H9 (cell line): ENCODE measurements at regions not wholly inside any gene's neighbourhood (a gene's known extent, or its start where the extent isn't known, plus 50 kb on each side); places are given as distances from the start of the nearest gene placed in this dataset.

Source experiments
- DNase-seq: peaks from one replicate; pipeline ENCODE4 v3.0.0-alpha.2; 2017
- H2AFZ ChIP-seq: one replicate; pipeline ENCODE4 v1.6.1; 2013; ENCODE audit warnings: mild to moderate bottlenecking, low read length, control low read depth, moderate library complexity
- H2AK5ac ChIP-seq: 2 replicates; pipeline ENCODE4 v1.6.1; 2013; ENCODE audit warnings: low read length, control low read depth, mixed read lengths; ENCODE audit not compliant: insufficient read length
- H2BK120ac ChIP-seq: one replicate; pipeline ENCODE4 v1.6.1; 2013; ENCODE audit warnings: low read depth, mild to moderate bottlenecking, low read length, control low read depth, inconsistent platforms; ENCODE audit not compliant: poor library complexity, severe bottlenecking
- H2BK12ac ChIP-seq: 2 replicates; pipeline ENCODE4 v1.6.1; 2013; ENCODE audit warnings: low read length, control low read depth, mixed read lengths, low read depth; ENCODE audit not compliant: insufficient read length
- H2BK15ac ChIP-seq: 2 replicates; pipeline ENCODE4 v1.6.1; 2013; ENCODE audit warnings: low read depth, low read length, control low read depth
- H2BK20ac ChIP-seq: one replicate; pipeline ENCODE4 v1.6.1; 2013; ENCODE audit warnings: low read depth, mild to moderate bottlenecking, low read length, control low read depth, inconsistent platforms; ENCODE audit not compliant: poor library complexity, severe bottlenecking
- H2BK5ac ChIP-seq: 2 replicates; pipeline ENCODE4 v1.6.1; 2013; ENCODE audit warnings: low read length, control low read depth, mixed read lengths; ENCODE audit not compliant: insufficient read length
- H3K14ac ChIP-seq: 2 replicates; pipeline ENCODE4 v1.6.1; 2013; ENCODE audit warnings: low read length, control low read depth; ENCODE audit not compliant: insufficient read depth
- H3K18ac ChIP-seq: 2 replicates; pipeline ENCODE4 v1.6.1; 2013; ENCODE audit warnings: low read depth, mild to moderate bottlenecking, mixed read lengths, low read length, control low read depth; ENCODE audit not compliant: insufficient read length
- H3K23ac ChIP-seq: 2 replicates; pipeline ENCODE4 v1.6.1; 2013; ENCODE audit warnings: low read length, control low read depth, mixed read lengths, low read depth; ENCODE audit not compliant: insufficient read length
- H3K23me2 ChIP-seq: 2 replicates; pipeline ENCODE4 v1.6.1; 2013; ENCODE audit warnings: low read depth, mild to moderate bottlenecking, mixed read lengths, low read length, control low read depth; ENCODE audit not compliant: insufficient read length, poor library complexity, severe bottlenecking
- H3K27ac ChIP-seq: 2 replicates; pipeline ENCODE4 v1.5.1; 2013; ENCODE audit warnings: low read length, control low read depth, mixed read lengths, low read depth; ENCODE audit not compliant: insufficient read length
- H3K27me3 ChIP-seq: 2 replicates; pipeline ENCODE4 v1.6.1; 2013; ENCODE audit warnings: low read length, control low read depth, inconsistent platforms; ENCODE audit not compliant: insufficient read depth
- H3K4ac ChIP-seq: 2 replicates; pipeline ENCODE4 v1.6.1; 2013; ENCODE audit warnings: low read depth, mild to moderate bottlenecking, control low read depth, inconsistent platforms, low read length, moderate library complexity
- H3K4me1 ChIP-seq: 2 replicates; pipeline ENCODE4 v1.6.1; 2013; ENCODE audit warnings: low read length, control low read depth, inconsistent platforms; ENCODE audit not compliant: insufficient read depth
- H3K4me2 ChIP-seq: 2 replicates; pipeline ENCODE4 v1.6.1; 2013; ENCODE audit warnings: low read length, control low read depth, mixed read lengths; ENCODE audit not compliant: insufficient read length, insufficient read depth
- H3K56ac ChIP-seq: 2 replicates; pipeline ENCODE4 v1.6.1; 2013; ENCODE audit warnings: low read depth, mild to moderate bottlenecking, mixed read lengths, low read length, control low read depth; ENCODE audit not compliant: insufficient read length
- H3K79me1 ChIP-seq: 2 replicates; pipeline ENCODE4 v1.6.1; 2013; ENCODE audit warnings: low read depth, mild to moderate bottlenecking, moderate library complexity, low read length, control low read depth, inconsistent platforms; ENCODE audit not compliant: insufficient read depth, poor library complexity, severe bottlenecking
- H3K79me2 ChIP-seq: 2 replicates; pipeline ENCODE4 v1.6.1; 2013; ENCODE audit warnings: low read length, control low read depth, inconsistent platforms; ENCODE audit not compliant: insufficient read depth
- H3K9ac ChIP-seq: 2 replicates; pipeline ENCODE4 v1.6.1; 2013; ENCODE audit warnings: low read length, control low read depth, mixed read lengths; ENCODE audit not compliant: insufficient read length; ENCODE audit errors: extremely low read depth
- H3K9me3 ChIP-seq: one replicate; pipeline ENCODE4 v1.6.1; 2013; ENCODE audit warnings: low read depth, low read length, inconsistent platforms; ENCODE audit not compliant: control insufficient read depth
- H3T11ph ChIP-seq: one replicate; pipeline ENCODE4 v1.6.1; 2013; ENCODE audit warnings: mild to moderate bottlenecking, low read length, control low read depth, inconsistent platforms
- H4K20me1 ChIP-seq: one replicate; pipeline ENCODE4 v1.6.1; 2013; ENCODE audit not compliant: control insufficient read depth, insufficient read length, insufficient read depth
- H4K5ac ChIP-seq: 2 replicates; pipeline ENCODE4 v1.6.1; 2013; ENCODE audit warnings: low read depth, mild to moderate bottlenecking, mixed read lengths, low read length, control low read depth; ENCODE audit not compliant: insufficient read length
- H4K8ac ChIP-seq: replicated peaks from 2 replicates; pipeline ENCODE4 v1.6.1; 2013; ENCODE audit warnings: low read length, control low read depth, mixed read lengths, low read depth; ENCODE audit not compliant: insufficient read length
- H4K91ac ChIP-seq: 2 replicates; pipeline ENCODE4 v1.6.1; 2013; ENCODE audit warnings: low read depth, mild to moderate bottlenecking, moderate library complexity, mixed read lengths, low read length, control low read depth; ENCODE audit not compliant: insufficient read length
- H3K27ac Mint-ChIP-seq, 3 experiments: 2 replicates in 2 of 3; 3 replicates in 1 of 3; pipeline ENCODE4 v1.8.0; 2020 to 2021; ENCODE audit warnings: mixed read lengths in 3 of 3, mild to moderate bottlenecking in 1 of 3, moderate library complexity in 1 of 3
- H3K27me3 Mint-ChIP-seq: 2 replicates; pipeline ENCODE4 v1.8.0; 2021; ENCODE audit warnings: low read depth, mild to moderate bottlenecking, moderate library complexity, mixed read lengths
- H3K36me3 Mint-ChIP-seq, 3 experiments: 2 replicates in 2 of 3; 3 replicates in 1 of 3; pipeline ENCODE4 v1.8.0; 2020 to 2021; ENCODE audit warnings: low read depth in 3 of 3, mixed read lengths in 3 of 3; ENCODE audit not compliant: insufficient read depth in 1 of 3
- H3K4me1 Mint-ChIP-seq, 2 experiments: 2 replicates each; pipeline ENCODE4 v1.8.0; 2020; ENCODE audit warnings: mixed read lengths in 2 of 2
- H3K4me3 Mint-ChIP-seq, 2 experiments: 2 replicates in 1 of 2; 3 replicates in 1 of 2; pipeline ENCODE4 v1.8.0; 2020 to 2021; ENCODE audit warnings: mild to moderate bottlenecking in 2 of 2, mixed read lengths in 2 of 2, moderate library complexity in 1 of 2
- H3K9me3 Mint-ChIP-seq, 2 experiments: 2 replicates in 1 of 2; 3 replicates in 1 of 2; pipeline ENCODE4 v1.8.0; 2020; ENCODE audit warnings: mild to moderate bottlenecking in 2 of 2, mixed read lengths in 2 of 2, moderate library complexity in 1 of 2
- whole genome bisulfite sequencing: extraction: QIAGEN DNeasy Blood & Tissue Kit; methylation state at CpG from one replicate; pipeline ENCODE4 v1.1.7; 2013; ENCODE audit warnings: missing lambda C conversion rate, low lambda C conversion rate, mixed read lengths; ENCODE audit not compliant: insufficient read length; ENCODE audit errors: extremely low coverage; 5-methylcytosine and 5-hydroxymethylcytosine counted together
- TF ChIP-seq, protein P1 (sequence below): fragments of 200-600 bp; sonication (generic); conservative IDR thresholded peaks from 3 replicates; pipeline ENCODE4 v1.8.0; 2021; ENCODE audit warnings: antibody characterized with exemption, mild to moderate bottlenecking

DNA sequence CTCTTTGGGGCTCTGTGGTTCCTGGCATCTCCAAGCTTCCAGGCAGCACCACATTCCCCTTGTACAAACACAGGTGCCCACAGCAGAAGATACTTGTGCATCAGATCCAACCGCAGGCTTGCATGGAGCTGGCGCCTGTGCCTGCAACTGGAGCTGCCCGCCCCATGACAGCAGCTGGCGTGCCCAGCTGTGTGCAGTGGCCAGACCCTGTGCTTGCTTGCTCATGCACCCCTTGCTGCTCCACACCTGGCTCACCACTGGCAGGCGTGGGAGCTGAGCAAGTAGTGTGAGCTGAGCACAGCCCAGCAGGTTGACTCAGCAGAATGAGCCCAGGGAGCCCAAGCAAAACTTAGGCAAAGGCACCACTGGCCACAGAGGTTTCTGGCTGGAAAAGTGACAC is 84.4 kb upstream of the STARD4 start:
- Histone ChIP-seq H2BK12ac (no peak overlapping the region), H3K79me1 (no peaks in the 10 kb centered on the region), H3K18ac (no peak overlapping the region), H3K4ac (no peak overlapping the region), H3K23me2 (peaks cover 3% of the 10 kb centered on the region), H3K14ac (no peak overlapping the region), H2BK20ac (no peak overlapping the region), H4K91ac (no peak overlapping the region), H2BK120ac (no peak overlapping the region), H2BK15ac (no peak overlapping the region), H3K56ac (no peak overlapping the region), H4K5ac (no peak overlapping the region), H3K9me3 (no peaks in the 10 kb centered on the region), H2BK5ac (no peak overlapping the region), H3T11ph (no peak overlapping the region), H4K8ac (no peak overlapping the region), H3K27ac (no peak overlapping the region), H3K4me1 (no peaks in the 10 kb centered on the region), H2AK5ac (no peak overlapping the region), H3K9ac (no peak overlapping the region), H4K20me1 (no peaks in the 10 kb centered on the region), H2AFZ (no peak overlapping the region), H3K79me2 (no peaks in the 10 kb centered on the region), H3K4me2 (no peak overlapping the region), H3K27me3 (no peaks in the 10 kb centered on the region), H3K23ac (no peak overlapping the region)
- Mint-ChIP-seq H3K9me3 (no peaks in the 10 kb centered on the region), H3K27me3 (no peaks in the 10 kb centered on the region; the same call in none of the 2 replicates), H3K4me1 (peaks cover 12 to 18% of the 10 kb centered on the region in 2 experiments), H3K36me3 (no peaks in the 10 kb centered on the region), H3K4me3 (no peak overlapping the region), H3K27ac (no peak overlapping the region)
- WGBS = no CpG with 5 or more reads among the region's 5 CpGs
- TF ChIP-seq, protein P1, sequence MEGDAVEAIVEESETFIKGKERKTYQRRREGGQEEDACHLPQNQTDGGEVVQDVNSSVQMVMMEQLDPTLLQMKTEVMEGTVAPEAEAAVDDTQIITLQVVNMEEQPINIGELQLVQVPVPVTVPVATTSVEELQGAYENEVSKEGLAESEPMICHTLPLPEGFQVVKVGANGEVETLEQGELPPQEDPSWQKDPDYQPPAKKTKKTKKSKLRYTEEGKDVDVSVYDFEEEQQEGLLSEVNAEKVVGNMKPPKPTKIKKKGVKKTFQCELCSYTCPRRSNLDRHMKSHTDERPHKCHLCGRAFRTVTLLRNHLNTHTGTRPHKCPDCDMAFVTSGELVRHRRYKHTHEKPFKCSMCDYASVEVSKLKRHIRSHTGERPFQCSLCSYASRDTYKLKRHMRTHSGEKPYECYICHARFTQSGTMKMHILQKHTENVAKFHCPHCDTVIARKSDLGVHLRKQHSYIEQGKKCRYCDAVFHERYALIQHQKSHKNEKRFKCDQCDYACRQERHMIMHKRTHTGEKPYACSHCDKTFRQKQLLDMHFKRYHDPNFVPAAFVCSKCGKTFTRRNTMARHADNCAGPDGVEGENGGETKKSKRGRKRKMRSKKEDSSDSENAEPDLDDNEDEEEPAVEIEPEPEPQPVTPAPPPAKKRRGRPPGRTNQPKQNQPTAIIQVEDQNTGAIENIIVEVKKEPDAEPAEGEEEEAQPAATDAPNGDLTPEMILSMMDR = no peak
- no peak for DNase-seq
